IPS-18a (cell line): ENCODE measurements at regions not wholly inside any gene's neighbourhood (a gene's known extent, or its start where the extent isn't known, plus 50 kb on each side); places are given as distances from the start of the nearest gene placed in this dataset.

Experiments
- H3K27ac ChIP-seq: one replicate; pipeline ENCODE4 v1.5.1; 2013; ENCODE audit warnings: low read length
- H3K27me3 ChIP-seq: one replicate; pipeline ENCODE4 v1.6.1; 2013; ENCODE audit warnings: mild to moderate bottlenecking, low read length; ENCODE audit not compliant: control insufficient read depth, insufficient read depth
- H3K36me3 ChIP-seq: one replicate; pipeline ENCODE4 v1.6.1; 2013; ENCODE audit warnings: low read depth, low read length; ENCODE audit not compliant: control insufficient read depth
- H3K4me1 ChIP-seq: one replicate; pipeline ENCODE4 v1.6.1; 2013; ENCODE audit warnings: low read depth, low read length; ENCODE audit not compliant: control insufficient read depth
- H3K4me3 ChIP-seq: one replicate; pipeline ENCODE4 v1.5.1; 2013; ENCODE audit warnings: low read length
- H3K9ac ChIP-seq: one replicate; pipeline ENCODE4 v1.6.1; 2013; ENCODE audit warnings: mild to moderate bottlenecking, low read length, moderate library complexity
- H3K9me3 ChIP-seq: one replicate; pipeline ENCODE4 v1.6.1; 2013; ENCODE audit warnings: low read depth, low read length; ENCODE audit not compliant: control insufficient read depth

- no peak overlapping the region for H3K9ac ChIP-seq
- H3K4me3 ChIP-seq: no peak overlapping the region
- no peaks in the 10 kb centered on the region for H3K9me3 ChIP-seq
- H3K36me3 ChIP-seq: no peaks in the 10 kb centered on the region
- no peak overlapping the region for H3K27ac ChIP-seq
- H3K27me3 ChIP-seq: no peaks in the 10 kb centered on the region
- H3K4me1 ChIP-seq: no peaks in the 10 kb centered on the region
Measured at GRCh38 chr5:28369418-28369817, 1331.0 kb upstream of the CDH9 start.

- no peaks in the 10 kb centered on the region for H3K27me3 ChIP-seq
- H3K4me3 ChIP-seq: no peak overlapping the region
- H3K36me3 ChIP-seq: no peaks in the 10 kb centered on the region
- peaks cover 4% of the 10 kb centered on the region for H3K9me3 ChIP-seq
- H3K9ac ChIP-seq: no peak overlapping the region
- H3K4me1 ChIP-seq: no peaks in the 10 kb centered on the region
- H3K27ac ChIP-seq: no peak overlapping the region
Measured at GRCh38 chr5:28355831-28356230, 1317.4 kb upstream of the CDH9 start.

GRCh38 chr5:28346696-28347095 lies 1308.3 kb upstream of the CDH9 start:
- Histone ChIP-seq H3K27ac (no peak overlapping the region), H3K36me3 (no peaks in the 10 kb centered on the region), H3K27me3 (no peaks in the 10 kb centered on the region), H3K9ac (no peak overlapping the region), H3K4me1 (no peaks in the 10 kb centered on the region), H3K4me3 (no peak overlapping the region), H3K9me3 (peaks cover 4% of the 10 kb centered on the region)

GRCh38 chr5:28344836-28345433 lies 1306.5 kb upstream of the CDH9 start:
- no peaks in the 10 kb centered on the region for H3K9me3 ChIP-seq
- no peaks in the 10 kb centered on the region for H3K27me3 ChIP-seq
- H3K36me3 ChIP-seq: no peaks in the 10 kb centered on the region
- no peak overlapping the region for H3K4me3 ChIP-seq
- no peak overlapping the region for H3K27ac ChIP-seq
- no peaks in the 10 kb centered on the region for H3K4me1 ChIP-seq
- no peak overlapping the region for H3K9ac ChIP-seq

GRCh38 chr5:28329176-28329575 lies 1290.8 kb upstream of the CDH9 start:
- Histone ChIP-seq H3K27me3 (no peaks in the 10 kb centered on the region), H3K36me3 (no peaks in the 10 kb centered on the region)

GRCh38 chr5:28328681-28329080 lies 1290.3 kb upstream of the CDH9 start:
- H3K27ac ChIP-seq: no peak overlapping the region
- H3K9ac ChIP-seq: no peak overlapping the region
- H3K36me3 ChIP-seq: no peaks in the 10 kb centered on the region
- no peak overlapping the region for H3K4me3 ChIP-seq
- no peaks in the 10 kb centered on the region for H3K27me3 ChIP-seq
- H3K4me1 ChIP-seq: no peaks in the 10 kb centered on the region
- H3K9me3 ChIP-seq: no peaks in the 10 kb centered on the region

More at GRCh38 chr5:28329176-28329575, 1290.8 kb upstream of the CDH9 start:
- H3K4me1 ChIP-seq: no peaks in the 10 kb centered on the region
- H3K4me3 ChIP-seq: no peak overlapping the region
- H3K9me3 ChIP-seq: no peaks in the 10 kb centered on the region
- no peak overlapping the region for H3K9ac ChIP-seq
- no peak overlapping the region for H3K27ac ChIP-seq

GRCh38 chr5:28324174-28324573 lies 1285.8 kb upstream of the CDH9 start:
- Histone ChIP-seq H3K9me3 (no peaks in the 10 kb centered on the region), H3K27ac (no peak overlapping the region), H3K27me3 (no peaks in the 10 kb centered on the region), H3K9ac (no peak overlapping the region), H3K4me1 (no peaks in the 10 kb centered on the region), H3K4me3 (no peak overlapping the region), H3K36me3 (no peaks in the 10 kb centered on the region)

- H3K27me3 ChIP-seq: no peaks in the 10 kb centered on the region
- no peaks in the 10 kb centered on the region for H3K9me3 ChIP-seq
- no peak overlapping the region for H3K4me3 ChIP-seq
- H3K36me3 ChIP-seq: no peaks in the 10 kb centered on the region
- H3K4me1 ChIP-seq: no peaks in the 10 kb centered on the region
- H3K9ac ChIP-seq: no peak overlapping the region
- H3K27ac ChIP-seq: no peak overlapping the region
Measured at GRCh38 chr5:28313953-28314352, 1275.6 kb upstream of the CDH9 start.

GRCh38 chr5:28313321-28313951 lies 1275.0 kb upstream of the CDH9 start:
- Histone ChIP-seq H3K4me3 (no peak overlapping the region), H3K27ac (no peak overlapping the region), H3K36me3 (no peaks in the 10 kb centered on the region), H3K4me1 (no peaks in the 10 kb centered on the region), H3K9ac (no peak overlapping the region), H3K9me3 (no peaks in the 10 kb centered on the region), H3K27me3 (no peaks in the 10 kb centered on the region)

- Histone ChIP-seq H3K27ac (no peak overlapping the region), H3K36me3 (no peaks in the 10 kb centered on the region), H3K9me3 (no peaks in the 10 kb centered on the region), H3K9ac (no peak overlapping the region), H3K27me3 (no peaks in the 10 kb centered on the region), H3K4me1 (no peaks in the 10 kb centered on the region), H3K4me3 (no peak overlapping the region)
Measured at GRCh38 chr5:28310696-28311095, 1272.3 kb upstream of the CDH9 start.

GRCh38 chr5:28305891-28306290 lies 1267.5 kb upstream of the CDH9 start:
- Histone ChIP-seq H3K9ac (no peak overlapping the region), H3K27me3 (no peaks in the 10 kb centered on the region), H3K36me3 (no peaks in the 10 kb centered on the region), H3K9me3 (no peaks in the 10 kb centered on the region), H3K4me1 (no peaks in the 10 kb centered on the region), H3K27ac (no peak overlapping the region), H3K4me3 (no peak overlapping the region)

- H3K4me3 ChIP-seq: no peak overlapping the region
- H3K4me1 ChIP-seq: no peaks in the 10 kb centered on the region
- no peaks in the 10 kb centered on the region for H3K27me3 ChIP-seq
- H3K36me3 ChIP-seq: no peaks in the 10 kb centered on the region
- H3K27ac ChIP-seq: no peak overlapping the region
- no peak overlapping the region for H3K9ac ChIP-seq
- no peaks in the 10 kb centered on the region for H3K9me3 ChIP-seq
Measured at GRCh38 chr5:28301712-28302111, 1263.3 kb upstream of the CDH9 start.
